HEK293T (cell line): ENCODE measurements at regions not wholly inside any gene's neighbourhood (a gene's known extent, or its start where the extent isn't known, plus 50 kb on each side); places are given as distances from the start of the nearest gene placed in this dataset.

Source experiments
- BHLHE40 ChIP-seq: fragments of 450-650 bp; IDR thresholded peaks from 2 replicates; pipeline ENCODE4 v1.6.1; 2016; ENCODE audit warnings: mild to moderate bottlenecking, moderate library complexity, borderline replicate concordance
- ELF4 ChIP-seq: fragments of 450-650 bp; IDR thresholded peaks from 2 replicates; pipeline ENCODE4 v1.6.1; 2017; ENCODE audit warnings: antibody characterized with exemption
- NFRKB ChIP-seq: fragments of 450-650 bp; IDR thresholded peaks from 2 replicates; pipeline ENCODE4 v1.6.1; 2016; ENCODE audit warnings: mild to moderate bottlenecking, moderate library complexity
- SP1 ChIP-seq: fragments of 450-650 bp; IDR thresholded peaks from 2 replicates; pipeline ENCODE4 v1.6.1; 2017

DNA sequence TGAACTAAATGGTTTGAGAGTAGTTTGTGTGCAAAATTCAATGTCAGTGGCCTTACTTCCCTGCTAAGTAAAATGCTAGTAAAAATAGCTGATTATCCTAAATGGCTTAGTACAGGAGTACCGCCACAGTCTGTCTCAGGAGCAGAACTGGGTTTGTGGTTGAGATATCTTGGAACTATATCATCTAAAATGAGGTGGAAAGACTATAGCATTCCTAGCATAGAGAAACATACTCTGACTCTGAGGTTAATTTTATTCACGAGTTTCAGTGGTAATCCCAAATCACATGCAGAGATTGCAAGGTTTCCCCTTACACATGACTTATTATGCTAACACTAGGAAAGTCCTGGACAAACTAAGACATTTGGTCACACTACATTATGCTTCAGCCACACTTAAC is 70.4 kb downstream of the OR13H1 start:
- TF ChIP-seq BHLHE40 (no peak), NFRKB (no peak), SP1 (no peak), ELF4 (no peak)
